ENCODE measurements at regions not wholly inside any gene's neighbourhood (a gene's known extent, or its start where the extent isn't known, plus 50 kb on each side); places are given as distances from the start of the nearest gene placed in this dataset.

DNA sequence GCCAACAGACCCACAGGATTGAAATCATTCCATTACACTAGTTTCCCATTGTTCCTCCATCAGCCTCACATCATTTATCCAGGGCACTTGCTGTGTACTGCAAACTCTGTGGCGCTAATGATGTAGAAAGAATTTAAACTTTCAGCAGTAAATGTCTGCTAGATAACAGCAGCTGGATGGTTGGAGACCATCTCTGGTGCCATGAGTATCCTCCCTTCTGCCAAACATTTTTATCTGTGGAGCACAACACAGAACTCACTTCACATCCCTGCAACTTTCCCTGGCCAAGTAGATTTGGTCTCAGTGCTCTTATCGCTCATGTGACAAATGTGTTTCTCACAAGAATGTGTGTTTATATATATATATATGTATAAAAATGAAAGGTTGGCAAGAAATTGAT is 481.9 kb downstream of the FGF9 start:
- Histone ChIP-seq H3K27me3 (no peaks in the 10 kb centered on the region), H3K4me3 (no peak overlapping the region), H3K9me3 (no peaks in the 10 kb centered on the region), H3K4me1 (no peaks in the 10 kb centered on the region), H3K27ac (no peak overlapping the region), H3K36me3 (no peaks in the 10 kb centered on the region)
- TF ChIP-seq CTCF (IDR thresholded peaks at IDR 0.05), result no peak
- DNase-seq (ENCODE audit: low spot score), result no peak

- H3K4me1 ChIP-seq, result no peaks in the 10 kb centered on the region
- H3K27me3 ChIP-seq, result no peaks in the 10 kb centered on the region
- DNase-seq (ENCODE audit: low spot score), result no peak
- no peak for TF ChIP-seq CTCF (IDR thresholded peaks at IDR 0.05)
- H3K4me3 ChIP-seq, result no peak overlapping the region
- H3K9me3 ChIP-seq, result no peaks in the 10 kb centered on the region
- H3K36me3 ChIP-seq, result no peaks in the 10 kb centered on the region
- H3K27ac ChIP-seq, result no peak overlapping the region
These were observed 483.2 kb downstream of the FGF9 start for GRCh38 chr13:22154041-22154440.

DNA sequence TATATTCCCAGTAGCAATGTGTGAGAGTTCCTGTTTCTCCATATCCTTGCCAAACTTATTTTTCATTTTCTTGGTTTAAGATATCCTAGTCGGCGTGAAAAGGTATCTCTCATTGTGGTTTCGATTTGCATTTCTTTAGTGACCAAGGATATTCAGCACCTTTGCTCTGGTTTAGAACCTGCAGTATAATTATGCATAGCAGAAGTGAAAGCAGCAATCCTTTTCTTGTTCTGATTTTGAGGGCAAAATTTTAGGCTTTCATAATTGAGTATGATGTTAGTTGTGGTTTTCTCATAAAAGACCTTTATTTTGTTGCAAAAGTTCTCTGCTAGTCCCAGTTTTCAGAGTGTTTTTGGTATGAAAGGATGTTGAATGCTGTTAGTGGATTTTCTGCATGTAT is 491.0 kb downstream of the FGF9 start:
- Histone ChIP-seq H3K4me3 (no peak overlapping the region), H3K27me3 (no peaks in the 10 kb centered on the region), H3K9me3 (no peaks in the 10 kb centered on the region), H3K4me1 (no peaks in the 10 kb centered on the region), H3K27ac (no peak overlapping the region), H3K36me3 (no peaks in the 10 kb centered on the region)
- no peak for DNase-seq (ENCODE audit: low spot score)
- no peak for TF ChIP-seq CTCF (IDR thresholded peaks at IDR 0.05)

GRCh38 chr13:22162889-22163288 is 492.0 kb downstream of the FGF9 start:
- Histone ChIP-seq H3K27ac (no peak overlapping the region), H3K9me3 (no peaks in the 10 kb centered on the region), H3K4me3 (no peak overlapping the region), H3K36me3 (no peaks in the 10 kb centered on the region), H3K4me1 (no peaks in the 10 kb centered on the region), H3K27me3 (no peaks in the 10 kb centered on the region)
- no peak for DNase-seq (ENCODE audit: low spot score)
- TF ChIP-seq CTCF (IDR thresholded peaks at IDR 0.05), result no peak

GRCh38 chr13:22168437-22169190 is 497.7 kb downstream of the FGF9 start:
- peak in 1 of 2 donors; percentile 24 for TF ChIP-seq CTCF (IDR thresholded peaks at IDR 0.05)
- no peaks in the 10 kb centered on the region for H3K36me3 ChIP-seq
- no peaks in the 10 kb centered on the region for H3K9me3 ChIP-seq
- no peaks in the 10 kb centered on the region for H3K4me1 ChIP-seq
- H3K4me3 ChIP-seq, result no peak overlapping the region
- no peaks in the 10 kb centered on the region for H3K27me3 ChIP-seq
- H3K27ac ChIP-seq, result no peak overlapping the region
- no peak for DNase-seq (ENCODE audit: low spot score)

DNA sequence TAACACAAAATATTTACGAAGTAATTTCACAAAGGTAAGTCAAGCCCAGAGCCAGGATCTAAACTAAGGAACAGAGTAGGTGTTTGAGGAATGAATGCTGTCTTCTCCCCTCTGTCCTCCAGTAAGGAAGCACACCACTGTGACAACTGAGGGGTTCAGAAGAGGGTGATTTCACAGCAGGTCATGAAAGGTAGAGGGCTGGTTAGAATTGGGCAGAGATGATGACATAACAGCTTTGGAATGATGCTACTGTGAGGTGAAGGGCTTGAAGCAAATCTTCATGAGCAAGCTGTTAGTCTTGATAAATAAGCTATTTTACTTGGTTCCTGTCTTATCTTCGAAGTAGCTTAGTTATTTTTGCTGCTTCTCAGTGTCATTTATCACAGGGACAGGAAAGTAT is 498.6 kb downstream of the FGF9 start:
- DNase-seq (ENCODE audit: low spot score), result no peak
- Histone ChIP-seq H3K4me1 (no peaks in the 10 kb centered on the region), H3K36me3 (no peaks in the 10 kb centered on the region), H3K4me3 (no peak overlapping the region), H3K27ac (no peak overlapping the region), H3K27me3 (no peaks in the 10 kb centered on the region), H3K9me3 (no peaks in the 10 kb centered on the region)
- TF ChIP-seq CTCF (IDR thresholded peaks at IDR 0.05), result no peak

Data from right atrium auricular region (tissue), 2 donors.